NCI-H1092 treated with DMSO at 0.1 percent for 48 hours (cell line): ENCODE measurements at regions not wholly inside any gene's neighbourhood (a gene's known extent, or its start where the extent isn't known, plus 50 kb on each side); places are given as distances from the start of the nearest gene placed in this dataset.
A peak's percentile ranks its signal among the peaks of the same experiment; 100 is the strongest.

ENCODE experiments used
- DNase-seq: peaks from one replicate; lab custom pipeline; 2025; lab: John Stamatoyannopoulos, UW

DNA sequence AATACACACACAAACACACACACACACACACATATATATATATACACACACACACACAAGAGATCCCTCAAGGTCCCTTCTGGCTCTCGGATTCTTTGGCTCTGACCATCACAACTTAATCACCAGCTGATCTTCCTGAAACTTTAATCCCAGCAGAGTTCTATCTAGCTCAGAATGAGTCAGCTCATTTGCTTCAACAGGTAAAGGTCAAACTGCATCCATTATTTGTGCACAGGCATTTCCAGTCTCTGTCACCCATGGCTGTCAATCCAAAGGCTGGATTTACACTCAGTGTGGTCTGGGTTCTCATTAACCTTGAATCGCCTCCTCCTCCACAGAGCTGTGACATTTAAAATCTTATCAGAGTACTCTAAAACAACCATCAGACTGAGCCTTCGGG is 113.3 kb upstream of the TMPO start:
- no peak for DNase-seq

DNA sequence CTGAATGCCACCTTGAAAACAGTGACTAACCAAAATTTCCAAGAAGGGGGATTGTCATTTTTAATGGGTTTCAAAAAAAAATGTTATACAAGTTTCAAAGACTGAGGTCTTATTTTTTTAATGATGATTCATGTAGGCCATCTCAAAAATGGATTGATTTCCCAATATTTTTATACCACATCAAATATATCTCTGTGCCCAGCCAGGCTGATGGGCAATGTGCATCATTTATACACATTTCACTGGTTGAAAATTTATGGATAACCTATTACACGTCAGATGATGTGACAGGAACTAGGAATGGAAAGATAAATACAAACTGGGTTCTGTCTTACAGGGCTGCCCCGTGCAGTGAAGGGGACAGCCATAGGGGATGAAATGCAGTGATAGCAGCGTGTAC is 112.7 kb upstream of the TMPO start:
- no peak for DNase-seq

DNA sequence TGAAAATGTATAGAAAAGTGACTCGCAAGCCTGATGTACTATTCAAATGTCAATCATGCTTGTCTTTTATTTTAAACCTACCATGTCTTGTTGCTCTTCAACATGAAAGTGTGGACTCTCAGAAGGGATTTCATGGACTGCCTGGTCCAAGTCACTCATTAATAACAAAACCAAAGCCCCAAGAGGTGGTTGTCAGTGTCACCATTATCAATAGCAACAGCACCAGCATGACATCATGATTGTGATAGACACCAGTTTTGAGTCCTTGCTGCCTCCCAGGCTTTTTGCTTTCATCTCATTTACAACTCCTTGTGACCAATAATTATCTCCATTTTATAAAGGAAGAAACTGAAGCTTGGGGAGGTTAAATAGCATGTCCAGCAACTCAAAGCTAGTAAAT is 112.0 kb upstream of the TMPO start:
- no peak for DNase-seq

DNA sequence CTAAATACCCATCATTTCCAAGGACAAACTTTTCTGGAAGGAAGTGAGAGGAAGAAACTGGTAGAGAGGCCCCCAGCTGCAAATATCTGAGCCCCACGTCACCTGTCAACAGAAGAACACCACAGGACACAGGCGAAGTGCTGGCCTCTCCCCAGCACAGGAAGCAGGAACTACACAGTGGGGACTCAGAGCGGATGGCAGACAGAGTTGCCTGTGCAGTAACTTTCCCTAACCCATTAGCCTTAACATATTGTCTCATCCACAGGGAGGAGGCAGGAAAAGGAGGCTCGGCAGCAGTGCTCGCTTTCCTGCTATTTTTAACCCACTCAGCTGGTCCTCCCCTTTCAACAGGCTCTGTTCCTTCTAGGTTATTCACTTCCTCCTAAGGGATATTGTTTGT is 111.5 kb upstream of the TMPO start:
- no peak for DNase-seq

- no peak for DNase-seq
Measured at GRCh38 chr12:98405805-98406366, 109.5 kb upstream of the TMPO start.

- DNase-seq = no peak
Measured at GRCh38 chr12:98406378-98406777, 109.0 kb upstream of the TMPO start.

GRCh38 chr12:98408681-98409080 is 106.7 kb upstream of the TMPO start:
- DNase-seq = no peak

DNA sequence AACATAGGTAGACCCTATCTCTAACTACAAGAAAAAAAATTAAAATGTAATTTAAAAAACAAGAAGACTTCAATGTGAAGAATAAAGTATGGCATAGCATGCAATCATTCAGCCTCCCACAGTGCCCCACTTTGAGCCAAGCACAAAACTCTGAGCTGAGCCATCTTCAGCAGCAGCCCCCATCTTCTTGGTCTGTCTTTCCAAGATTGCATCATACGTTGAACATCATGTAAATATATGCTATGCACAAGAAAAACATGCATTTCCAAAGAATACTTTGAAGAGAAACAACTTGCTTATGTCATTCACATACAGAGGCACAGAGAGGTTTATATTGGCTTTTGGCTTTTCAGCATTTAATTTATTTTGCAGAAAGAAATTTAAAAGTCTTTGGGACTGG is 105.8 kb upstream of the TMPO start:
- DNase-seq = no peak

- DNase-seq = no peak
Measured at GRCh38 chr12:98410356-98410755, 105.0 kb upstream of the TMPO start.

DNA sequence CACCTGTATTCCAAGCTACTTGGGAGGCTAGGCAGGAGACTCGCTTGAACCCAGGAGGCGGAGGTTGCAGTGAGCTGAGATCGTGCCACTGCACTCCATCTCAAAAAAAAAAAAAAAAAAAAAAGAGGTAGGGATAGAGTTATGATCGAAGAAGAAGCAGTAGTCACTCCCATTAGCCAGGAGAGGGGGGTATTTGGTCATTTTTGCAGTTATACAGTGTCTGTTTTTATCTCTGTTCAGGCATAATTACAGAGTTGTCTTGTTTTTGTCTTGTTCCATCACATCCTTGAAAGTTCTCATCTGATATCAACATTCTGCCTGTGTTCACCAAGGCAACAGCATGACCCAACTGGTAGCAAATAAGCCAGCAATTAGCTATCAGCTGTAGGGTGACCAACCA is 98.5 kb upstream of the TMPO start:
- DNase-seq = no peak

GRCh38 chr12:98417266-98417665 is 98.1 kb upstream of the TMPO start:
- DNase-seq = no peak

GRCh38 chr12:98418357-98419075 is 96.9 kb upstream of the TMPO start:
- no peak for DNase-seq

- DNase-seq = no peak
Measured at GRCh38 chr12:98419081-98419794, 96.2 kb upstream of the TMPO start.

GRCh38 chr12:98419795-98420404 is 95.5 kb upstream of the TMPO start:
- DNase-seq = no peak

- peak; percentile 40 for DNase-seq
Measured at GRCh38 chr12:98420461-98420860, 94.9 kb upstream of the TMPO start.

DNA sequence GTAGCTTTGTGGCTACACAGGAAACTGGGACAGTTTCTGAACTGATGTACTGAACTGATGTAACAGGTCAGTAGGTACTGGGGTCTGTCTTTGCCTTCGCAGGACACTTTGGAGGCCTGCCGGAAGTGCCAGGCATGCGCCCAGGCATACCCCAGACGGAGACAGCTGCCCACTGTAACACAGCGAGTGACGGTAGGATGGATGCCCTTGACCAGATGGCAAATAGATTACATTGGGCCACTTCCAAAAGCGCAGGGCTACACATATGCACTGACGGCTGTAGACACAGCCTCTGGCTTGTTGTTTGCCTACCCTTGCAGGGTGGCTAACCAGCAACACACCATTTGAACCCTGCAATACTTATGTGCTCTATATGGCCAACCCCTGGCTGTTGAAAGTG is 94.1 kb upstream of the TMPO start:
- DNase-seq = peak; percentile 72

DNA sequence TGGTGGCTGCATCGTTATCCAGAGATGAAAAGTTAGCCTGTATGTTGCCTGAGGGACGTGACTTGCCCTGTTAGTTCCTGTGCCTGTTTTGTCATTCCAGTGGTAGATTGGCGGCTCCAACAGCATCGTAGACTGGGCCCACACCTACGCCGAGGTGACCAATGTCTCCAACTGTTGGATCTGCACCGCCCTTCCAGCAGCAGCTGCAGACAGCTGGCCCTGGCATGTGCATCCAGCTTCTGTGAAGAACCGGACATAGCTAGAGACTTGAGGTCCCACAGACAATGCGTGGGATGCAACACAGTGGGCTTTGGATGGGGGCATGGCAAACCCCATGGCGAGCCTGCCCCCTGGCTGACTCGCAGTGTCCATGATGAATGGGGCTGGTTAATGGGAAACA is 93.0 kb upstream of the TMPO start:
- no peak for DNase-seq

DNA sequence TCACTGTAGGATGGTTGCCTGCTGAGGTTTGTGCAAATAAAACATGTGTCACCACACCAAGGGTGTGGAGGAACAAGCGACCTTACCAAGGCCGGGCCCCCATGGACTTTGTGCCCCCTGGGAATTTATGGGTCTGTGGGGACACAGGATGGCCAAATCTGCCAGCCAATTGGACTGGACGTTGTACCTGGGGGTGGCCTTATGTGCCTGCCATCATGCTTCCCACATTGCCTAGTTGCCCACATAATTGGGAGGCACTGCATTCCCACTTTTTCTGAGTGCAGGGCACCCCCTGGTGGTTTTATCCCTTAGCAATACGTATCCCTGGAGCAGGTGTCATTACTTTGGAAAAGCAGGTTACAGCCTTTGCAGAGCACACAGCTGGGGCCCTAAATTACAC is 92.6 kb upstream of the TMPO start:
- no peak for DNase-seq

- no peak for DNase-seq
Measured at GRCh38 chr12:98423963-98424362, 91.4 kb upstream of the TMPO start.

DNA sequence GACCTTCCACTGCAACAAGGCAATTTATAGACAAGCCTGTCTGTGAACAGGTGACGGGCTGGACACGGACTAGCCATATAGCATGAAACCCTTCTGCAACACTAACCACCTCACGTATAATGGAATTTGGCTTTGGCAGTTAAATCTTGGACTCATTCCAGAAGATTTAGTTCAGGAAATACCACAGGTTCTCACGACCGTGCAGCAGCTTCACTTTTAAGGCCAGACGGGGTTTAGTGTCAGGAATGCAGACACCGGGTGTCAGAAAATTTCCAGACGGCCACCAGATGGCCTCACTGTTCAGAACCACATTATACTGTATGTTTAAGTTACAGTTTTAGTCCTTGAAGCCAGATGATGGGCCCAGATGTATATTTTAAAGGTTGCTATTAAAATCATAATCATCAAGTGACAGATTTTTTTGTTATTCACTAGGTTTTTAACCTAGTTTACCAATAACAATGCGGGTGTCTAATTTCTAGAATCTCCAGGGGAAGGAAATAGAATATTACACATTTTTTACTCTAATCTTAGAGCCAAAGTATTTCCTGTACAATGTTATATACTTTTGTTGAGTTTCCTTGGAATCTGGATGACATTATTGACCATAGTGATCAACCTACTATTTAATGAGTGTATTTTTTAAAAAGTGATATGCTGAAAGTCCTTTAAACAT is 90.5 kb upstream of the TMPO start:
- peak; percentile 22 for DNase-seq

- no peak for DNase-seq
Measured at GRCh38 chr12:98425859-98426258, 89.5 kb upstream of the TMPO start.

- DNase-seq = no peak
Measured at GRCh38 chr12:98431089-98431488, 84.3 kb upstream of the TMPO start.

DNA sequence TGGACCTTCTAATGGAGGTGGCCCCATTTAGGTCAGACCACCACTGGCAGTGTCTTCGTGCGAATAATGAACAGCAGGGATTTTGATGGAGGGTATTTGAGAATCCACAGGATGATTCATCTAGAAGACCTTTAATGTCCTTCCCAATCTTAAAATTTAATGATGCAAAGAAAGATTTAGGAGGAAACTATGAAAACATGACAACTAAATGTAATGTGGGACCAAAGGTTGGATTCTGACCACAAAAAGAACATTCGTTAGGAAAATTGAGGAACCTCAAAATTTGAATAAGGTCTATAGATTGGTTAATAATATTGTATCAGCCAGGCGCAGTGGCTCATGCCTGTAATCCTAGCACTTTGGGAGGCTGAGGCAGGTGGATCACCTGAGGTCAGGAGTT is 78.2 kb upstream of the TMPO start:
- DNase-seq = no peak
